ENCODE measurements at regions not wholly inside any gene's neighbourhood (a gene's known extent, or its start where the extent isn't known, plus 50 kb on each side); places are given as distances from the start of the nearest gene placed in this dataset.

GRCh38 chr20:48336597-48336996 lies 491.2 kb downstream of the PREX1 start:
- POLR2A ChIA-PET = no interaction called here
- no peak for DNase-seq (ENCODE audit: extremely low spot score)
- TF ChIP-seq FOXK2 (IDR thresholded peaks at IDR 0.05) (no peak), SP1 (IDR thresholded peaks at IDR 0.05) (no peak), NFRKB (IDR thresholded peaks at IDR 0.05) (no peak), FOXA1 (IDR thresholded peaks at IDR 0.05) (no peak)
- CTCF ChIA-PET = no interaction called here

- DNase-seq (ENCODE audit: extremely low spot score) = no peak
- POLR2A ChIA-PET = no interaction called here
- CTCF ChIA-PET = no interaction called here
- no peak for TF ChIP-seq FOXK2 (IDR thresholded peaks at IDR 0.05)
- TF ChIP-seq HDGF (IDR thresholded peaks at IDR 0.05; ENCODE audit: borderline replicate concordance) = no peak
- no peak for TF ChIP-seq NFRKB (IDR thresholded peaks at IDR 0.05)
- no peak for TF ChIP-seq ZNF384 (IDR thresholded peaks at IDR 0.05)
- TF ChIP-seq SP1 (IDR thresholded peaks at IDR 0.05) = no peak
- TF ChIP-seq ELF4 (IDR thresholded peaks at IDR 0.05) = no peak
- TF ChIP-seq PKNOX1 (IDR thresholded peaks at IDR 0.05) = no peak
- no peak for TF ChIP-seq TARDBP (IDR thresholded peaks at IDR 0.05)
- TF ChIP-seq FOXA1 (IDR thresholded peaks at IDR 0.05) = no peak
- no peak for TF ChIP-seq FOXM1 (IDR thresholded peaks at IDR 0.05; ENCODE audit: borderline replicate concordance)
- TF ChIP-seq BHLHE40 (IDR thresholded peaks at IDR 0.05; ENCODE audit: borderline replicate concordance) = no peak
- no peak for TF ChIP-seq LEF1 (IDR thresholded peaks at IDR 0.05; ENCODE audit: borderline replicate concordance)
- no peak for TF ChIP-seq SUZ12 (IDR thresholded peaks at IDR 0.05)
- TF ChIP-seq CTBP1 (IDR thresholded peaks at IDR 0.05; ENCODE audit: borderline replicate concordance) = no peak
These were observed 492.3 kb downstream of the PREX1 start for GRCh38 chr20:48335308-48336050.

GRCh38 chr20:48333707-48334106 lies 494.1 kb downstream of the PREX1 start:
- TF ChIP-seq CTBP1 (IDR thresholded peaks at IDR 0.05; ENCODE audit: borderline replicate concordance) = no peak
- TF ChIP-seq ELF4 (IDR thresholded peaks at IDR 0.05) = no peak
- TF ChIP-seq HDGF (IDR thresholded peaks at IDR 0.05; ENCODE audit: borderline replicate concordance) = no peak
- no peak for TF ChIP-seq PKNOX1 (IDR thresholded peaks at IDR 0.05)
- ChIA-PET CTCF (no interaction called here), POLR2A (no interaction called here)
- no peak for DNase-seq (ENCODE audit: extremely low spot score)

GRCh38 chr20:48332555-48332954 lies 495.2 kb downstream of the PREX1 start:
- ChIA-PET POLR2A (no interaction called here), CTCF (interaction anchor here (0.7 kb wide), 1 partner anchor 9 kb away, joined by 3 read pairs; no protein-coding TSS in a partner anchor)
- no peak for DNase-seq (ENCODE audit: extremely low spot score)
- TF ChIP-seq ARNT (IDR thresholded peaks at IDR 0.05) (no peak), BHLHE40 (IDR thresholded peaks at IDR 0.05; ENCODE audit: borderline replicate concordance) (no peak), SP1 (IDR thresholded peaks at IDR 0.05) (no peak), TARDBP (IDR thresholded peaks at IDR 0.05) (no peak), L3MBTL2 (conservative IDR thresholded peaks at IDR 0.05) (no peak), PKNOX1 (IDR thresholded peaks at IDR 0.05) (no peak), FOXM1 (IDR thresholded peaks at IDR 0.05; ENCODE audit: borderline replicate concordance) (no peak), CTBP1 (IDR thresholded peaks at IDR 0.05; ENCODE audit: borderline replicate concordance) (no peak), ELF4 (IDR thresholded peaks at IDR 0.05) (no peak), FOXA1 (IDR thresholded peaks at IDR 0.05) (no peak), FOXK2 (IDR thresholded peaks at IDR 0.05) (no peak), LEF1 (IDR thresholded peaks at IDR 0.05; ENCODE audit: borderline replicate concordance) (no peak), ZNF384 (IDR thresholded peaks at IDR 0.05) (no peak), HDGF (IDR thresholded peaks at IDR 0.05; ENCODE audit: borderline replicate concordance) (no peak), NFRKB (IDR thresholded peaks at IDR 0.05) (no peak), SUZ12 (IDR thresholded peaks at IDR 0.05) (no peak)

- no peak for DNase-seq (ENCODE audit: extremely low spot score)
- TF ChIP-seq TARDBP (IDR thresholded peaks at IDR 0.05) (no peak), L3MBTL2 (conservative IDR thresholded peaks at IDR 0.05) (no peak), ARNT (IDR thresholded peaks at IDR 0.05) (no peak), BHLHE40 (IDR thresholded peaks at IDR 0.05; ENCODE audit: borderline replicate concordance) (no peak)
- POLR2A ChIA-PET = no interaction called here
- CTCF ChIA-PET = interaction anchor here (0.7 kb wide), 1 partner anchor 8 kb away, joined by 3 read pairs; no protein-coding TSS in a partner anchor
These were observed 496.1 kb downstream of the PREX1 start for GRCh38 chr20:48331518-48332286.

Data from HEK293T (cell line).